Superior temporal gyrus (tissue), 1 donor: ENCODE measurements at regions not wholly inside any gene's neighbourhood (a gene's known extent, or its start where the extent isn't known, plus 50 kb on each side); places are given as distances from the start of the nearest gene placed in this dataset.
A peak's percentile ranks its signal among the peaks of the same experiment; 100 is the strongest.
"Not testable (repeated sequence)": the region's sequence is repeated elsewhere in the genome, so short reads cannot be mapped to it uniquely, and the experiment has no call there.

Experiments used
- DNase-seq: peaks from one replicate; pipeline ENCODE4 v3.0.0-alpha.2; 2016; ENCODE audit errors: extremely low spot score

DNA sequence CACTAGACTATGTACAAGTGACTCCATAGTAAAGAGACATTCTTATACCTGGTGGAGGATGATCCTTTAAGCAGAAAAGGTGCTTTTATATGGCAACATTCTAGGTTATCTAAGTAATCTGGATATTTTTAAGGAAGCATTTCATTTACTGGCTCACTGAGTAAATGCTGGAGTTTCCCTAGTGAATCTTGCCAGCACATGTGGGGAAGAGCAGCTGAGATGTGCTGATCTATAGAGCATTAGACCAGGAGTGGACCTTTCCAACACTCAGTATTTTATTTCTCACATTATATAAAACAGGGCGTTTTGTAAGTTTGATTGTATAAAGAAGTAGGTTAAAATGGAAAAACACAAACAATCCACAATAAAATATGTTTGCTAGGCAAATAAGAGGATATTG, 478.5 kb downstream of the ATP23 start:
- DNase-seq, result no peak

DNA sequence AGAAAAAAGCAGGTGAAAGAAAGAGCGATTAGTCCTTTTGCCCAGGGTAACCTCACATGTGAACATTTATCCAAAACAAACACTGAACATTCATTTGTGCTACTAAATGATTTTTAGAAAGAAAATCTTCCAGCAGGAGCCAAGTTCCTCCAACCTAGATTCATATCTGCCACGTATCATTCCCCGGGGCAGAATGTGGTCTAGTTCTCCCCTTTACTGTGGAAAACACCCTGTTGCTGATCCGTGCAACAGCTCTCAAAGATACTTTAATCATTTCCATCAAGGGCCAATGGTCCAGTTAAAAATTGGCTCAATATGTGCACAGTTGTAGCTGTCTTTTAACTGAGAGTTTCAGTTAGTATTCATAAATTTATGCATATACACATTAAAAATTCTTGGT, 479.1 kb downstream of the ATP23 start:
- no peak for DNase-seq

DNA sequence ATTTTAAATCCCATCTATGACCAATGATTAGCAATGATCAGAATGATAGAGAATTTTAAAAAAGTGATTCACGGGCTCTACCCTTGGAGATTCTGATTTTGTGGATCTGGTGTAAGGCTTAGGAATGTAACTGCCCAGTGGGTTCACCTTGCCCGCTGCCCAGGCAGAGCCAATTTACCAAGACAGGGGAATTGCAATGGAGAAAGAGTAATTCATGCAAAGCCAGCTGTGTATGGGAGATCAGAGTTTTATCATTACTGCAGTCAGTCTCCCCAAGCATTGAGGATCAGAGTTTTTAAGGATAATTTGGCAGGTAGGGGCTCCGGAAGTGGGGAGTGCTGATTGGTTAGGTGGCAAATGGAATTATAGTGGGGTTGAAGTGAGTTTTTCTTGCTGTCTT, 480.6 kb downstream of the ATP23 start:
- DNase-seq, result no peak

DNA sequence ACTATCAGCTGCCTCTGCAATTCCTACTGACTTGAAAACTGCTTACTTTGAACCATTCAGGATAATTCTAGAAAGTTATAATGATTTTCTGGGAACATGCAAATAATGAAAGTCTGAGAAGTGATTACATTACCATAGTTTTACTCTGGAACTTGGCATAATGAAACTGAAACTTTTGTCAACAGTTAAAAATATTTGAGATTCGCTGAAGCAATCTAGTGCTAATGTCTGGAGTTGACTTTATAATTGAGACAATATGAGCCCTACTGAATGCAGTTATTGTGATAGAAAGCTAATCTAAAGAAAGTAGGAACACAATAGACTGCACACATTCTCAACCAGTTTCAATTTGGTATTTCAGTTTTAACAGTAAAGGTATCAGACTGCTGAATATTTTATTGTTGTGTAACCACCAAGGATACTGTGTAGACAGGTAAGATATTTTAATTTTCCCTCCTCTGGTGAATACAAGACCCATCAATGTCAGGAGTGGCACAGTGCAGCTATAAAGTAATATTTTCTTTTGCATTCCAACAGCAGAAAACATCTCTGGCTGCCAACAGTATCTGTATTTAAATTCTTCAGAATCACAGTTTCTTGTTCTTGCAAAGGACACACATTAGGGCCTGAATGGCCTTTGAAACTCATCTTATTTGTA, 483.5 kb downstream of the ATP23 start:
- DNase-seq, result no peak

DNA sequence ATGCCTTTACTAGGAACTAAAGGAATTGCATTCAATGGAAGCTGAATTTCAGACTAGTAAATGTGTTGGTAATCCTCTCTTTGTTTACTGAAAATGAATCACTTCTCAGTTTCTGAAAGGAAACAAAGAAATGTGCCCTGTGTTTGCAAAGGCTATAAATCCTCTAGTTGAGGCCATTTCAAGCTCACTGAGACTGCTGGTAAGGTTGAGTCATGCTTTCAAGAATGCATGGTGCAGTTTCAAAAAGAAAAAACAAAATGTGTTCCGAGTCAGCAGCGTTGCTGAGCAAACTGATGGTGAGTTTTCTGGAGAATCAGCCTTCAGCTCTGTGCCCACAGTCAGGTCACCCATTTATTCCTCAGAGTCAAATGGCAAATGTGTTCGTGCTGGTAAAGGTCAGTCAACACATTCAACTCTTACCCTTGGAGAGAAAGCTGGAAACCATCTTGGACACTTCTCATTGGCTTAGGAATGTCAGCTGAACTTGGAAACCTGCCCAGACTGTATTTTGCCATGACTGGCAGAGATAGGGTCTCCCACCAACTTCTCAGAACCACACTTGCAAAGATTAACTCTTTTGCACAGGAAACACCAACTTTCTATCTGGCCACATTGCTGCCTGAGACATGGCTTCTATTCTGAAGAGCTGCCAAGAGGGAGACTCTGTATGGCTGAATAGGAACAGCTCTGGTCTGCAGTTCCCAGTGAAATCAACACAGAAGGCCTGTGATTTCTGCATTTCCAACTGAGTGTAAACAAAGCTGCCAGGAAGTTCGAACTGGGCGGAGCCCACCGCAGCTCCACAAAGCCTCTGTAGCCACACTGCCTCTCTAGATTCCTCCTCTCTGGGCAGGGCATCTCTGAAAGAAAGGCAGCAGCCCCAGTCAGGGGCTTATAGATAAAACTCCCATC, 484.4 kb downstream of the ATP23 start:
- peak; percentile 24 for DNase-seq

DNA sequence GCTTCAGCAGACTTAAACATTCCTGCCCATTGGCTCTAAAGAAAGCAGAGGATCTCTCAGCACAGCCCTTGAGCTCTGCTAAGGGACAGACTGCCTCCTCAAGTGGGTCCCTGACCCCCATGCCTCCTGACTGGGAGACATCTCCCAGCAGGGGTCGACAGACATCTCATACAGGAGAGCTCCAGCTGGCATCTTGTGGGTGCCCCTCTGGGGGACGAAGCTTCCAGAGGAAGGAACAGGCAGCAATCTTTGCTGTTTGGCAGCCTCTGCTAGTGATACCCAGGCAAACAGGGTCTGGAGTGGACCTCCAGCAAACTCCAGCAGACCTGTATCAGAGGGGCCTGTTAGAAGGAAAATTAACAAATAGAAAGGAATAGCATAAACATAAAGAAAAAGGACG, 485.1 kb downstream of the ATP23 start:
- not testable (repeated sequence) for DNase-seq

DNA sequence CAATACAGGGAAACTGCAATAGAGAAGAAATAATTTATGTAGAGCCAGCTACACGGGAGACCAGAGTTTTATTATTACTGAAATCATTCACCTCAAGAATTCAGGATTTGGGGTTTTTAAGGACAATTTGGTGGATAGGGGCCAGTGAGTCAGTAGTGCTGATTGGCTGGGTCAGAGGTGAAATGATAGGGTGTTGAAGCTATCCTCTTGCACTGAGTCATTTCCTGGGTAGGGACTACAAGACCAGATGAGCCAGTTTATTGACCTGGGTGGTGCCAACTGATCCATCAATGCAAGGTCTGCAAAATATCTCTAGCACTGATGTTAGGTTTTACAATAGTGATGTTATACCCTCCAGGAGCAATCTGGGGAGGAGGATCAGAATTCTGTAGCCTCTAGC, 486.3 kb downstream of the LRIG3 start:
- no peak for DNase-seq

DNA sequence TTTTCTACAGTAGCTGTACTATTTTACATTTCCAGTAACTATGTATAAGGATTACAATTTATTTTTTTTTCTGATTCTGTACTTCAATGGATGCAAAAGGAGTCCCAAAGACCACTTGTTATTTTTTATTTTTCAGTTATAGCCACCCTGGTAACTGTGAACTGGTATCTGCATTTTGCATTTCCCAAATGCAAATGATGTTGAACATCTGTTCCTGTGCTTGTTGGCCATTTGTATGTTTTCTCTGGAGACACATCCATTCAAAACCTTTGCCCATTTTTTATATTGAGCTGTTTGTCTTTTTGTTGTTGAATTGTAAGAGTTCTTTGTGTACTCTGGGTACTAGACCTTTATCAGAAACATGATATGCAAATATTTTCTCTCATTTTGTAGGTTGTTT, 485.6 kb downstream of the LRIG3 start:
- no peak for DNase-seq

DNA sequence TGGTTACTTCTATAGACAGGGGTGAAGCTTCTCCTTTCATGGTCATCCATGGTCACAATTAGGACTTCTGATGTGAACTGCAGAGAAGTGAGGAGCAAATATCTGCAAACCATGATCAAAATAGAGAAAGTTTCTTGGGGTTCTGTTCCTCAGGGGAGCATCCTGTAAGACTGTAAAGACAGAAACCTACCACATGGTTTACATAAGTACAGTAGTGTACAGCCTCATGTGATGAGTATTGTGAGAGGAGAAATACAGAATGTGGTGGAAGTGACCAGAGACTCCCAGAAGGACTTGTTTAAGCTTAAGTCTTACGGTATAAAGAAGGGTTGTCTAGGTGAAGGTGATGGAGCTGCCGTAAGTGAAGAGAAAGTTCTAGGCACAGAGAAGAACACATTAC, 484.7 kb downstream of the LRIG3 start:
- DNase-seq, result no peak

DNA sequence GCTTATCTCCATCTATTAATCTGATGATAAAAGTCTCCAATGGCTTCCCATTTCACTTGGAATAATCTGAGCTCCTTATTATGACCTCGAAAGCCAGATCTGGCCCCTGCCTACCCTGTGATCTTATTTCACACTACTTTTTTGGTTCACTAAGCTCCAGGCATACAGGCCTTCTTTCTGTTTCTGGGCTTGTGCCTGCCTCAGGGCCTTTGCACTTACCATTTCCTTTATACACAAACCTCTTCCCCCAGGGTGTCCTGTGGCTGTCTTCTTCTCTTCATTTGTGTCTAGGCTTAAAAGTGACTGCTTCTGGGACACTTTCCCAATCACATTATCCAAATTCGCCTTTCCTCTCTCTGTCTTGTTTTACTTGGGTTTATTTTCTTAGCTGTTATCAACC, 478.8 kb downstream of the LRIG3 start:
- DNase-seq, result no peak

DNA sequence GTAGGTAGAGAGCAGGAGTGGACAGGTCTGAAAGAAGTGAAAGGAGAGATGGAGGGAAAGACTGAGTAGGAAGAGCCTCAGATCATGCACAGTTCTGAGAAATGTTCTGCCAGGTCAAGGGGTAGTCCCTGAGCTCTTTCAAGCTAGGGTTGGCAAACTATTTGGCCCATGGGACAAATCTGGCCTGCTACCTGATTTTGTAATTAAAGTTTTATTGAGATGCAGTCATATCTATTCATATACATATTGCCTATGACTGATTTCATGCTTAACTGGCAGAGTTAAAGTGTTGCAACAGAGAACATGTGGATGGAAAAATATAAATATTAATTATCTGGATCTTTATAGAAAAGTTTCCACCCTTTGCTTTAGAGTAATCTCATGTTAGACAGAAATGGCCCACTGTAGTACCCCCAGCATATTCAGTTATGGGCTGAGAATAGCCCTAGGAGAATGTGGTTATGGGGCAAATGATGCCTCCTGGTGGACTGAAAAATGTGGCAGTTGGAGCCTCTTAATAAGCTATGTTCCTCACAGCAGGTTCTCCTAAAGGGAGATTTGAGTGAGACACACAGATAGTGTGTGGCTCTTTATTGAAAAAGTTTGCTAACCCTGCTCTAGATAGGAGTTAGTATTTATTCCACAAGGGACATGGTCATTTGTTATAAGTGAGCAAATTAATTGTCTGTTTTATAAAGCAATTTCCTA, 476.9 kb downstream of the LRIG3 start:
- no peak for DNase-seq

DNA sequence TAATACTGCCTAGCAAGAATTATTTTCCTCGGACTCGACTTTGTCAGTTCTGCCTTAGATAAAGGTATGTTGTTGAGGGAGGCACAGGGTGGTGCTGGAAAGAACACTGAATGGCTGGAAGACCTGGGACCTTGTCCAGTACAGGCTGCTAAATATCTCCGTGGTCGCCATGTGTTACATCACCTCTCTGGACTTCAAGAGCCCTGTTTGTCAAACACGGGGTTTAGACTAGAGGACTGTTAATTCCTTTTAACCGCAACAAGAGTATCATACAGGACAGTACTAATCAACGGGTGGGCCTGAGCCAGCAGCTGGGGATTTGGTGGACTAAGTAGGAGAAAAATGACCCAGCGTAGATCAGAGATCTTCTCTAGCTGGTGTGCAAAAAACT, 476.3 kb downstream of the LRIG3 start:
- DNase-seq, result no peak

DNA sequence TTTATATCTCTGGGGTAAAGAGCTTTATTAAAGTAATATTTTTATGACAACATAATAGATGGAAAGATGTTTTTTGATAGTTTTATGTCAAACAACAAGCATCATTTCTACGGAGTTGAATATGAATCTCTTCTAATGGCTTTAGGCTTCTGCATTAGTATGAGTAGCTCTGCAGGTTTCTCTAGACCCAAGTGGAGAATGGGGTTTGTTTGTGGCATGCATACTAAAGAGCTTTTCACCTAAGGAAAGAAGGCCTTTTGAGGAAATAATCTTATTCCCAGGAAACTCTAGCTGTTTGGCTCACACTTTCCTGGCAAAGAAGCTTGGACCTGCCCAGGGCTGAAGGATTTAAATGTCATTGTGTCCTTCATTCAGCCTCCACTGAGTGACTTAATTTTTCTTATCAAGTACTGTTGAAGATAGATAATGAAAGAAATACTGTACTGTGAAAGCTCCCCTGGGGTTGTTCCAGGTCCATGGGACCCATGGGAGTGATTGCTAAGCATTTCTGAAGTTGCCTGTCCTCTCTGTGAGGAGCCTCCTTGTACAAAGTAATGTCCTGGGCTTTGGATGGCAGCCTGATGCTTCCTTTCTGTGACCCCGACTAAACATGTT, 469.3 kb downstream of the LRIG3 start:
- DNase-seq, result no peak

DNA sequence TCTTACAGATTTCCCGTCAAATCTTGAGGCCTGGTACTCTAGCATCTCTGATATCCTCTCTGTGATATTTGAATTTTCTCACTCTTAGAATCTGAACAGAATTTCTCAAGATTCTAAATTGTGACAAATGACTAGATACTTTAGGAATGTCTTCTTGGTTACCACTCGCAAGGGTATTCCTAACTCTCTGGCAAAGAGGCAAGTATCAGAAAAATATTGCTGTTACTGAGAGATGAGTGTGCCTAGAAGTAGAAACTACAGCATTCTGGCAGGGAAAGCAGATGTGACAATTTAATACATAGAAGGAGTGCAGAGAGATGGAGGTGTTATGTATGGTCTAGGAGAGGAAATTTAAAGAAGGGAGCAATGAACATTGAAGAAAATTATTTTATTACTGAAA, 467.8 kb downstream of the LRIG3 start:
- DNase-seq, result no peak

DNA sequence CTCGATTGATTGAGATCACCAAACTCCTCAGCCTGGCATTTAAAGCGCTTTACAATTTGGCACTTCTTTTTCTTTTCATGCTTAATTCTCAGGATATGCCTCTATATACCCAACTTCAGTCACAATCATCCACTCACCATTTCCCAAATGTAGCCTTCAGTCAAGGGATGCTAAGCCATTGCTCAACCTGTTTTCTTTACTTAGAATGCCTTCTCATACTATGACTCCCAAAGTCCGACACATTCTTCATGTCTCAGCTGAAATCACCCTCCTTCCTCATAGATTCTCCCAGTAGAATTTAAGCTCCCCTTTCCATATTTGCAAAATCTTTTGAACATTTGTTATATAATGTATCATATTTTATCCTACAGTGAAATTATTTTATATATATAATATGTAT, 467.0 kb downstream of the LRIG3 start:
- no peak for DNase-seq

DNA sequence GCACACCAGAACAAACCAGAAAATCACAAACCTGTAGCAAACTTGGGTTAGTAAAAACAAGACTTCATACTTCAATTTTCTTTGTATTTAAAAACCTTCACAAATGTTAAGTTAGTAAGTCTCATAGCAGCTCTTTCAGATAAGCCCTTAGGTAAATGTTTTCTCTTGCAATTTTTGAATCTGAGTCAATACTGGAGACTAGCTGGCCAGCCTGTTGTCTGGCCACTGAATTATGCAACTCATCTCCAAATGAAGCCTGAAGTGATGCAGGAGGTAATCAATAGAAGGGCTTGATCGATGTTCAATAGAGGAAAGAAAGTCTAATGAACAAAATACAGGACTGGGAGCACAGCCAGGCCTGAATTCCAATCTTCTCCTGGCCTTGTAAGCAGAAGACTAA, 465.2 kb downstream of the LRIG3 start:
- DNase-seq, result no peak

DNA sequence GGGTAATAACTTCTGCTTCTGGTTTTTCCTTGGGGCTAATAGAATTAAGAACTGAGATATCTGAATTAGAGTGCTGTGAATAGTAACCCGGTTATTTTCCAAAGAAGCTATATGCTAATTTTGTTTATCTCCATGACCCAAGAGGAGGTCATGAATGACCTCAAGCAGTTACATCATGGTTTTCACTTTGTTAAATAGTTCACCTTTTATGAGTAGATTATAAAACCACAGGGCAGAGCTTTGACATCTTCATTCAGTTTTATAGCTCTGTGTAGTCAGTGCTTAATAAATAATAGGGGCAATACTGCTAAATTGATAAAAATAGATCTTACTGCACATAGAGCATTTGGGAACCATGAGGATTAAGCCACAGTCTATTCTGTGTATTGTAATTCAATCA, 462.2 kb downstream of the LRIG3 start:
- no peak for DNase-seq

DNA sequence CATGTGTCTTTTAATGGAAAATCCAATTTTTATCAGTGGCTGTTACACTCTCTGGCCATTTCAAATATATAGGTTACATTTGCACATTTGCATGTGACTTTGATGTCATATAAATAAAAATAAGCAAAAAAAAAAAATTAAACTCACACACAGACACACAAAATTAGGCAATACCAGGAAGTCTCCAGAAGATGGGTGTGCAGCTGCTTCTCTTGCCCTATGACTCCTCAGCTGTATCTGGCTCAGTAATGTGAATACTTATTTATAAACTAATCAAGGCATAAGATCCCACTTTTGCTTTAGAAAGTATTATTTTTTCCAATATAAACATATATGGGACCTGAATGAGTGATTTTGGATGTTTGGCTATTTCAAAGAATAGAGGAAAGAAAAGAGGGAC, 461.1 kb downstream of the LRIG3 start:
- no peak for DNase-seq

DNA sequence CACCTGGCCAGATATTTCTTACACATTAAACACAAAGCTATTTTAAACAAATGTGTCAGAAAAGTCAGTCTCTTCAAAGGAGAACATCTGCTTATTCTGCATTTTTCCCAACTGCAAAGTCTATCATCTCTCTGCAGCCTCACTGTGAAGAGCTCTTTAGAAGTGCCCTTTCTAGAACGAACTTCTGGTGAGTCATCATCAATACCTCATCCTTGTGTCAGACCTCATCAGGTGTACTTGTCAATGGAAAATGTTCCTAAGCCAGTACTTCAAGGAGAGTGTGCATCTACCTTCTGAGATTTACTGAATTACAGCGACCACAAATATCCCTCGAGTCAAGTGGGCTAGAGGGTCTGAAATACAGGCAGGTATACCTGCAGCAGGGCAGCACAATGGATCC, 457.3 kb downstream of the LRIG3 start:
- DNase-seq, result no peak

DNA sequence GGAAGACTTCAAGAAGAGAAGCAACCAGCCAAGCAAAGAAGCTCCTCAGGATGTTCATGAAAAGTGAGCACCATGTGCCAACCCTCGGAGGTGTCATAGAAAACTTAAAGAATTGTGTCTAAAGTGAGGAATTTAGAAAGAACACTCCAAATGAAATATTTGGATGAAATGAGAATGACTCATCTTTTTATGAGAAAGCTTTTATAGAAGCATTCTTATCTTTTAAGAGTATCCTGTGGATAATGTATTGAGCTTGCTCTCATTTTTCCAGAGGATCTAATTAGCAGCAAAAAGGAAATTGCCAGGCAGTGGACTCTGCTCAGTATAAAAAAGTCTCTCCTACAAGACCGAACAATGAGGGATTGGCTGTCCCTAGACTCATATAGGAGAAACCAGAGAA, 454.9 kb downstream of the LRIG3 start:
- peak; percentile 56 for DNase-seq

DNA sequence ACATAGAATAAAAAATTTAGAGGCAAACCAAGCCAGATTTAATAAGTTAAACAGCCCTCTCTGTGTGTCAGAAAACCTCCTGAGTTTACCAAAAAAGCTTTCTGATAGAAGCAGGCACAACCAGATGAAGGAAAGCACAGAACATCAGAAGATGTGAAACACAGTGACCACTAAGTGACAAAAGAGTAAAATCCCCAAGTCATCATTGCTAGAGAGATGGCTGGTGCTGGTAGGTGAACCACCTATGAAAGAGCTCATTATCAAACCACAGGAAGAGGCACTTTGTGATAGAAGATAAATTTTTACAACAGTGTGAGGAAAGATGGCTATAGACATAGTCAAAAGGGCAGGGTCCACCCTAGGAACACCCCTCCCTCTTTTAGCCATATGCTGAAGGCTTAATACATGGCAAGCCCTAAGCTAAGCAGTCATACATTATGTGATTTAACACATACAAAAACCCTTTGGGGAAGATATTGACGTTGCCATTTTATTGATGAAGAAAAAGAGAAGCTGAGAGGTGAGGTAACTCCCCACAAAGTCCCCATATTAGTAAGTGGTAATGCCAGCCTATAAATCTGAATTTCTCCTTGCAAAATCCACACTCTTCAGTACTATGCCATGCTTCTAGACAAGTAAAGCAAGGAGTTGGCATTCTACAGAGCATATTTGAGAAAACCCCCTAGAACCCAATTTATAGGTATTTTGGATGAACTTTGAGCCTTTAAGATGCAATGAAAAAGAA, 449.9 kb downstream of the LRIG3 start:
- no peak for DNase-seq

DNA sequence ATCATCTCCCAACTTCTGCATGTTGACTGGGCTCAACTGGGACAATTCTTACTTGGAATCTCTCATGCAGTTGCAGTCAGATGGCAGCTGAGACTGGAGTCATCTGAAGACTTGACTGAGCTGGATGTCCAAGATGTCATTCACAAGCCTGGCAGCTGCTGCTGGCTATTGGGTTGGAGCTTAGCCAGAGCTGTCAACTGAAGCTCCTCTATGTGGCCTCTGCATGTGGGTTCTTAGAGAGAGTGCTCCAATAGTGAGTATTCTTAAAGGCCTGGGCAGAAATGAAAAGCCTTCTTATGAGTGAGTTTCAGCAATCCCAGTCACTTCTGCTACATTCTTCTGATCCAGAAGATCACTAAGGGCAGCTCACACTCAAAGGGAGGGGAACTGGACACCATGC, 440.9 kb downstream of the LRIG3 start:
- DNase-seq, result no peak
